ENCODE measurements at regions not wholly inside any gene's neighbourhood (a gene's known extent, or its start where the extent isn't known, plus 50 kb on each side); places are given as distances from the start of the nearest gene placed in this dataset.
"Not testable (repeated sequence)": the region's sequence is repeated elsewhere in the genome, so short reads cannot be mapped to it uniquely, and the experiment has no call there.

GRCh38 chr7:142584765-142585164 lies 164.5 kb upstream of the PRSS1 start:
- ChIA-PET CTCF (interaction anchor here (0.7 to 6.5 kb wide), 16 partner anchors 10 to 631 kb away, joined by 3 to 56 read pairs (median 4); no protein-coding TSS in a partner anchor), POLR2A (no interaction called here)
- no peak for DNase-seq (ENCODE audit: extremely low spot score)
- TF ChIP-seq CTCF (IDR thresholded peaks at IDR 0.05; ENCODE audit: control extremely low read depth, extremely low read depth, low read depth, missing control alignments): no peak

GRCh38 chr7:142583446-142583845 lies 165.8 kb upstream of the PRSS1 start:
- DNase-seq (ENCODE audit: extremely low spot score): peak; percentile 47
- TF ChIP-seq CTCF (IDR thresholded peaks at IDR 0.05; ENCODE audit: control extremely low read depth, extremely low read depth, low read depth, missing control alignments): no peak
- ChIA-PET CTCF (interaction anchor here (0.7 to 6.5 kb wide), 13 partner anchors 11 to 632 kb away, joined by 3 to 56 read pairs (median 4); partner anchors contain the start of gene PRSS2), POLR2A (no interaction called here)

- ChIA-PET CTCF (interaction anchor here (1.5 to 6.5 kb wide), 6 partner anchors 12 to 633 kb away, joined by 4 to 56 read pairs (median 8); no protein-coding TSS in a partner anchor), POLR2A (interaction anchor here (0.7 kb wide), 1 partner anchor 250 kb away, joined by 7 read pairs; no protein-coding TSS in a partner anchor)
- no peak for TF ChIP-seq CTCF (IDR thresholded peaks at IDR 0.05; ENCODE audit: control extremely low read depth, extremely low read depth, low read depth, missing control alignments)
- DNase-seq (ENCODE audit: extremely low spot score): no peak
Observed at GRCh38 chr7:142582351-142582750, 166.9 kb upstream of the PRSS1 start.

- DNase-seq (ENCODE audit: extremely low spot score): peak; percentile 42
- TF ChIP-seq CTCF (IDR thresholded peaks at IDR 0.05; ENCODE audit: control extremely low read depth, extremely low read depth, low read depth, missing control alignments): no peak
- ChIA-PET POLR2A (no interaction called here), CTCF (interaction anchor here (1.0 to 6.5 kb wide), 7 partner anchors 22 to 45 kb away, joined by 3 to 56 read pairs (median 6); no protein-coding TSS in a partner anchor)
Observed at GRCh38 chr7:142581341-142581740, 167.9 kb upstream of the PRSS1 start.

- DNase-seq (ENCODE audit: extremely low spot score): no peak
- no peak for TF ChIP-seq CTCF (IDR thresholded peaks at IDR 0.05; ENCODE audit: control extremely low read depth, extremely low read depth, low read depth, missing control alignments)
- CTCF ChIA-PET: interaction anchor here (1.9 to 6.5 kb wide), 3 partner anchors 22 to 44 kb away, joined by 7 to 56 read pairs (median 11); no protein-coding TSS in a partner anchor
- POLR2A ChIA-PET: no interaction called here
Observed at GRCh38 chr7:142579946-142580345, 169.3 kb upstream of the PRSS1 start.

- POLR2A ChIA-PET; DNase-seq (ENCODE audit: extremely low spot score): not testable (repeated sequence)
- CTCF ChIA-PET: interaction anchor here (0.7 to 2.4 kb wide), 2 partner anchors 12 to 17 kb away, joined by 3 to 11 read pairs; no protein-coding TSS in a partner anchor
Observed at GRCh38 chr7:142575351-142575750, 173.9 kb upstream of the PRSS1 start.

- no peak for TF ChIP-seq CTCF (IDR thresholded peaks at IDR 0.05; ENCODE audit: control extremely low read depth, extremely low read depth, low read depth, missing control alignments)
- ChIA-PET POLR2A (no interaction called here), CTCF (interaction anchor here (1.4 to 2.1 kb wide), 4 partner anchors 9 to 37 kb away, joined by 3 to 14 read pairs (median 6); no protein-coding TSS in a partner anchor)
- DNase-seq (ENCODE audit: extremely low spot score): no peak
Observed at GRCh38 chr7:142571581-142571980, 177.7 kb upstream of the PRSS1 start.
